Sciatic nerve (tissue), 2 donors: ENCODE measurements at regions not wholly inside any gene's neighbourhood (a gene's known extent, or its start where the extent isn't known, plus 50 kb on each side); places are given as distances from the start of the nearest gene placed in this dataset.
A peak's percentile ranks its signal among the peaks of the same experiment; 100 is the strongest.

Experiments
- ATAC-seq: fragments of 200-7000 bp; cut with Tn5 transposase; one replicate; pipeline ENCODE4 v1.9.1; 2020; ENCODE audit warnings: mild to moderate bottlenecking, moderate library complexity
- DNase-seq: peaks from one replicate; pipeline ENCODE4 v3.0.0-alpha.2; 2020; ENCODE audit warnings: low spot score
- intact Hi-C: fragments of 100-400 bp; cut with DNase I; formaldehyde crosslinking; loops from one replicate; pipeline ENCODE4 v1.14.2; 2022
- donor health status: DM: no; HTN: no; CAD: no.
- donor health status: DM: no; HTN: no; CAD: no.

GRCh38 chr9:129283705-129284606 lies 105.9 kb upstream of the IER5L start:
- ATAC-seq (no peak), DNase-seq (peak; percentile 54)
- intact Hi-C loops, result no loop called here

- ATAC-seq (no peak), DNase-seq (peak; percentile 59)
- intact Hi-C loops, result no loop called here
These were observed 105.2 kb upstream of the IER5L start for GRCh38 chr9:129283291-129283691.

GRCh38 chr9:129282731-129283211 lies 104.7 kb upstream of the IER5L start:
- intact Hi-C loops, result no loop called here
- peak; percentile 23 for ATAC-seq
- peak; percentile 55 for DNase-seq

- ATAC-seq (peak; percentile 49), DNase-seq (peak; percentile 58)
These were observed 104.2 kb upstream of the IER5L start for GRCh38 chr9:129282272-129282671.

GRCh38 chr9:129281506-129282145 lies 103.6 kb upstream of the IER5L start:
- no peak for ATAC-seq
- intact Hi-C loops, result no loop called here

More at GRCh38 chr9:129282272-129282671, 104.2 kb upstream of the IER5L start:
- intact Hi-C loops, result no loop called here

GRCh38 chr9:129280623-129281271 lies 102.7 kb upstream of the IER5L start:
- DNase-seq, result peak; percentile 50
- no peak for ATAC-seq
- intact Hi-C loops, result no loop called here

More at GRCh38 chr9:129281506-129282145, 103.6 kb upstream of the IER5L start:
- peak; percentile 53 for DNase-seq

GRCh38 chr9:129280236-129280622 lies 102.2 kb upstream of the IER5L start:
- DNase-seq (no peak), ATAC-seq (no peak)
- intact Hi-C loops, result no loop called here

- no peak for ATAC-seq
- peak; percentile 58 for DNase-seq
- intact Hi-C loops, result no loop called here
These were observed 100.6 kb upstream of the IER5L start for GRCh38 chr9:129278391-129279237.

- DNase-seq (peak; percentile 41), ATAC-seq (no peak)
- intact Hi-C loops, result no loop called here
These were observed 98.6 kb upstream of the IER5L start for GRCh38 chr9:129276486-129277230.

GRCh38 chr9:129275626-129276247 lies 97.7 kb upstream of the IER5L start:
- DNase-seq (peak; percentile 22), ATAC-seq (no peak)
- intact Hi-C loops, result no loop called here

GRCh38 chr9:129273941-129274684 lies 96.1 kb upstream of the IER5L start:
- ATAC-seq (no peak), DNase-seq (peak; percentile 45)
- intact Hi-C loops, result no loop called here

GRCh38 chr9:129273136-129273895 lies 95.3 kb upstream of the IER5L start:
- intact Hi-C loops, result no loop called here
- DNase-seq (peak; percentile 42), ATAC-seq (no peak)

- DNase-seq (no peak), ATAC-seq (peak; percentile 25)
These were observed 94.4 kb upstream of the IER5L start for GRCh38 chr9:129272348-129273025.

GRCh38 chr9:129270903-129271431 lies 92.9 kb upstream of the IER5L start:
- DNase-seq (no peak), ATAC-seq (peak; percentile 52)
- intact Hi-C loops, result no loop called here

More at GRCh38 chr9:129272348-129273025, 94.4 kb upstream of the IER5L start:
- intact Hi-C loops, result no loop called here

- ATAC-seq, result no peak
- DNase-seq, result no peak
These were observed 92.1 kb upstream of the IER5L start for GRCh38 chr9:129270205-129270604.

More at GRCh38 chr9:129270205-129270604, 92.1 kb upstream of the IER5L start:
- intact Hi-C loops, result no loop called here
